OCI-LY7 (cell line): ENCODE measurements at regions not wholly inside any gene's neighbourhood (a gene's known extent, or its start where the extent isn't known, plus 50 kb on each side); places are given as distances from the start of the nearest gene placed in this dataset.

Experiments used
- BruUV-seq: library from RNA; stranded (reverse); fragments of 400-500 nt; replicated peaks from 2 replicates; lab custom pipeline; 2021; lab: Mats Ljungman, UMichigan
- CTCF ChIA-PET: fragments of 300-600 bp; sonication (Branson Sonifier 250); formaldehyde crosslinking; loops from one replicate; lab custom pipeline; 2022; ENCODE audit warnings: antibody characterized with exemption; ENCODE audit not compliant: unreplicated experiment; lab: Charles Lee
- POLR2A ChIA-PET: fragments of 300-600 bp; sonication (Branson Sonifier 250); formaldehyde crosslinking; loops from one replicate; lab custom pipeline; 2022; ENCODE audit warnings: antibody characterized with exemption; lab: Charles Lee
- DNase-seq: peaks from one replicate; pipeline ENCODE4 v3.0.0-alpha.2; 2015; ENCODE audit warnings: low spot score
- H2AFZ ChIP-seq: fragments of 200-600 bp; sonication (generic), shearing (Covaris generic); 2 replicates; pipeline ENCODE4 v1.6.1; 2014; ENCODE audit warnings: mild to moderate bottlenecking, antibody characterized with exemption, low read length, moderate library complexity
- H3K27ac ChIP-seq: fragments of 200-600 bp; sonication (generic); 2 replicates; pipeline ENCODE4 v1.5.1; 2014; ENCODE audit warnings: mixed run types, low read depth, mild to moderate bottlenecking, moderate library complexity, low read length, inconsistent platforms; ENCODE audit not compliant: poor library complexity, severe bottlenecking
- H3K36me3 ChIP-seq: fragments of 200-600 bp; sonication (generic); 2 replicates; pipeline ENCODE4 v1.6.1; 2014; ENCODE audit warnings: mild to moderate bottlenecking, antibody characterized with exemption, low read length, moderate library complexity, mixed read lengths; ENCODE audit not compliant: insufficient read depth
- H3K4me1 ChIP-seq: fragments of 200-600 bp; sonication (generic); 2 replicates; pipeline ENCODE4 v1.5.1; 2014; ENCODE audit warnings: mild to moderate bottlenecking, low read length; ENCODE audit not compliant: insufficient read depth, poor library complexity, severe bottlenecking
- H3K4me2 ChIP-seq: fragments of 200-600 bp; sonication (generic); 2 replicates; pipeline ENCODE4 v1.6.1; 2014; ENCODE audit warnings: mild to moderate bottlenecking, low read length
- H3K4me3 ChIP-seq: fragments of 200-600 bp; sonication (generic); 2 replicates; pipeline ENCODE4 v1.5.1; 2014; ENCODE audit warnings: mild to moderate bottlenecking, low read depth, low read length; ENCODE audit not compliant: poor library complexity, severe bottlenecking
- H3K79me2 ChIP-seq: fragments of 200-600 bp; sonication (generic); 2 replicates; pipeline ENCODE4 v1.6.1; 2016; ENCODE audit warnings: low read depth, mild to moderate bottlenecking, low read length, moderate library complexity, mixed read lengths; ENCODE audit not compliant: insufficient read depth
- H3K9me2 ChIP-seq: fragments of 200-600 bp; sonication (generic); 2 replicates; pipeline ENCODE4 v1.6.1; 2016; ENCODE audit warnings: mild to moderate bottlenecking, low read length, mixed read lengths; ENCODE audit not compliant: insufficient read depth
- H3K9me3 ChIP-seq: fragments of 200-600 bp; sonication (generic); 2 replicates; pipeline ENCODE4 v1.6.1; 2014; ENCODE audit warnings: mild to moderate bottlenecking, mixed run types, low read length, mixed read lengths
- H4K20me1 ChIP-seq: fragments of 200-600 bp; sonication (generic); 2 replicates; pipeline ENCODE4 v1.6.1; 2014; ENCODE audit warnings: mild to moderate bottlenecking, antibody characterized with exemption, low read length, moderate library complexity, mixed read lengths; ENCODE audit not compliant: insufficient read depth
- EZH2phosphoT487 ChIP-seq: fragments of 200-600 bp; sonication (generic); IDR thresholded peaks from 2 replicates; pipeline ENCODE4 v1.6.1; 2018; ENCODE audit warnings: low read depth, borderline replicate concordance, mild to moderate bottlenecking, mixed run types, antibody characterized with exemption, low read length, moderate library complexity, mixed read lengths
- intact Hi-C: fragments of 100-400 bp; cut with micrococcal nuclease; formaldehyde crosslinking; loops from one replicate; pipeline ENCODE4 v1.10.0; 2022; ENCODE audit not compliant: unreplicated experiment
- TF ChIP-seq, protein P1 (sequence below): fragments of 200-600 bp; sonication (generic); conservative IDR thresholded peaks from 2 replicates; pipeline ENCODE4 v1.5.1; 2014; ENCODE audit warnings: mild to moderate bottlenecking, antibody characterized with exemption, low read length, moderate library complexity, mixed read lengths

DNA sequence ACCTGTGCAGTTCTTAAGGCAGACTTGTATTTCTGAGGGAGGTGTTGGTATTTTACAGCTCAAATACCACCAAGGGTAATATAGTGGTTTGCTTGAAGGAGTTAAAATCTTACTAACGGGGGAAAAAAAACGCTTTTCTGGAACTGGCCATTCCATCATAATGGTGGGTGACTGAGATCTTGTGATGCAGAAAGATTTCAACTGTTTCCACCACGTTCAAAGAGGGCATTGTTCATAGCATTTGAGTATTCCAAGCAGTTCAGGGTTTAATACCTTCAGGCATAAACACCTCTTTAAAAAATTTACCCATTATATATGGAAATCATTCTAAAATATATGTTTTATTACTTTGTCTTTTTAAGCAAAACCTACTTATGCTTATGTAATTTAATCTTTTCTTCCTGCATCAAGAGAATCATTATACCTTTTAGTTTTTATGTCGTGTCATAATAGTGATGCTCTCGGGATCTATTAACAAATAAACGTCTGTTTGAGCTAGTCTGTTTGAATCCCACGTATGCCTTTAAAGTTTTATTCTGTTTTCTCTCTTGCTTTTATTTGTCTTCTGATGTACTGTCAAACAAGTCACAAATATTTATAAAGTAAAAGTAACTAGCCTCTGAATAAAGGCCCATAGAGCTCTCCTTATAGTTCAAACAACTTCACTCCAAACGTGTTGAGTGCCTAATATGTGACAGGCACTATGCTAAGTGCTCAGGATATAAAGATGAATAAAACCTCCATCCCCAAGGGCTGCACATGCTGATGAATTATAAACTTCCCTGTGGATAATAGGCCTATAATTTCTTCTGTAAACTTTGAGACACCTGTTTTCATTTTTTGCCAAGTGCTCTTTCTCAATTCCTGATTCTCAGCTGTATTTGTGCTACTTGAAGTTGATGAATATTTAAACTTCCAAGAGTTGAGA, 298.8 kb upstream of the FERMT1 start:
- ChIA-PET CTCF (no interaction called here), POLR2A (interaction anchor here (0.6 kb wide), 1 partner anchor 87 kb away, joined by 3 read pairs; no protein-coding TSS in a partner anchor)
- no peak for DNase-seq
- TF ChIP-seq EZH2phosphoT487: no peak
- TF ChIP-seq, protein P1, sequence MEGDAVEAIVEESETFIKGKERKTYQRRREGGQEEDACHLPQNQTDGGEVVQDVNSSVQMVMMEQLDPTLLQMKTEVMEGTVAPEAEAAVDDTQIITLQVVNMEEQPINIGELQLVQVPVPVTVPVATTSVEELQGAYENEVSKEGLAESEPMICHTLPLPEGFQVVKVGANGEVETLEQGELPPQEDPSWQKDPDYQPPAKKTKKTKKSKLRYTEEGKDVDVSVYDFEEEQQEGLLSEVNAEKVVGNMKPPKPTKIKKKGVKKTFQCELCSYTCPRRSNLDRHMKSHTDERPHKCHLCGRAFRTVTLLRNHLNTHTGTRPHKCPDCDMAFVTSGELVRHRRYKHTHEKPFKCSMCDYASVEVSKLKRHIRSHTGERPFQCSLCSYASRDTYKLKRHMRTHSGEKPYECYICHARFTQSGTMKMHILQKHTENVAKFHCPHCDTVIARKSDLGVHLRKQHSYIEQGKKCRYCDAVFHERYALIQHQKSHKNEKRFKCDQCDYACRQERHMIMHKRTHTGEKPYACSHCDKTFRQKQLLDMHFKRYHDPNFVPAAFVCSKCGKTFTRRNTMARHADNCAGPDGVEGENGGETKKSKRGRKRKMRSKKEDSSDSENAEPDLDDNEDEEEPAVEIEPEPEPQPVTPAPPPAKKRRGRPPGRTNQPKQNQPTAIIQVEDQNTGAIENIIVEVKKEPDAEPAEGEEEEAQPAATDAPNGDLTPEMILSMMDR: no peak
- no TSS peak for BruUV-seq
- Histone ChIP-seq H3K4me2 (no peak overlapping the region), H3K9me2 (no peaks in the 10 kb centered on the region), H3K79me2 (no peaks in the 10 kb centered on the region), H3K36me3 (no peaks in the 10 kb centered on the region), H2AFZ (no peak overlapping the region), H3K27ac (no peak overlapping the region), H4K20me1 (no peaks in the 10 kb centered on the region), H3K4me3 (no peak overlapping the region), H3K9me3 (no peaks in the 10 kb centered on the region), H3K4me1 (no peaks in the 10 kb centered on the region)
- intact Hi-C loops: no loop called here

DNA sequence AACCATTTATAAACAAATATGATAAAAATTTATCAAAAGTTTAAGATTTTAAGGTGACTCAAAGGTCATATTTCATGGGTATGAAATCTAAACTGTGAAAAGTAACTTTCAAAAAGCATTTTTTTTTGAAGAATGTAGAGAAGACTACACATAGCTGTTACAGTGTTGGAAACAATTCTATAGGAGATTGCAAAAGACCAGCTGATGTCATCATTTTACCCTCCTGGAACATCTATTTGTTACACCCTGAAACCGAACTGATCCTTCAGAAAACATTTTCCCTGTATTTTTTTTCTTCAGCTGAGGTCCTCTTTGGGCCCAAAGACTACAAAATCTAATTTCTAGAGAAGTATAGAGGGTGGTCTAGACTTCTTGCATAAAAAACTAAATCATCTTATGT, 297.5 kb upstream of the FERMT1 start:
- Histone ChIP-seq H3K27ac (no peak overlapping the region), H2AFZ (no peak overlapping the region), H3K36me3 (no peaks in the 10 kb centered on the region), H3K9me2 (no peaks in the 10 kb centered on the region), H4K20me1 (no peaks in the 10 kb centered on the region), H3K4me2 (no peak overlapping the region), H3K4me3 (no peak overlapping the region), H3K79me2 (no peaks in the 10 kb centered on the region), H3K4me1 (no peaks in the 10 kb centered on the region), H3K9me3 (no peaks in the 10 kb centered on the region)
- DNase-seq: no peak
- intact Hi-C loops: no loop called here
- no peak for TF ChIP-seq EZH2phosphoT487
- TF ChIP-seq, protein P1: no peak
- ChIA-PET CTCF (no interaction called here), POLR2A (no interaction called here)
- BruUV-seq: no TSS peak

DNA sequence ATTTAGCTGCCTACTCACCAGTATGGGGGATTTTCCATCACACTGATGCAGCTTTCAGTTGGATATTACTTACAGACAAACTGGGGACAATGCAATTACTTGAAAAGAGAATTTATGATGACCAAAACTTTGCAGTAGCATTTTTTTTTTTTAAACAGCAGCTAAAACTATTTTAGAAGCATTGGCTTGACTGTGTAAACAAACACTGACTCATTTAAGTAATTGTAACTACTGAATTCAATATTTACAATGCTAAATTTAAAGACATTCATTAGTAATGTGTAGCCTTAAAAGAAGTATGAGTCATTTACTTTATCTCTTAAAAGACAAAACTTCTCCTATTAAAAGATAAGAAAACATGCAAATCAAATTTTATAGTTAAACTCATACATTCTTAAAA, 295.9 kb upstream of the FERMT1 start:
- ChIA-PET CTCF (no interaction called here), POLR2A (interaction anchor here (0.6 to 0.7 kb wide), 2 partner anchors 34 to 54 kb away, joined by 3 to 4 read pairs; no protein-coding TSS in a partner anchor)
- Histone ChIP-seq H3K36me3 (no peaks in the 10 kb centered on the region), H3K27ac (no peak overlapping the region), H3K4me1 (no peaks in the 10 kb centered on the region), H4K20me1 (no peaks in the 10 kb centered on the region), H2AFZ (no peak overlapping the region), H3K79me2 (no peaks in the 10 kb centered on the region), H3K4me2 (no peak overlapping the region), H3K9me2 (no peaks in the 10 kb centered on the region), H3K9me3 (no peaks in the 10 kb centered on the region), H3K4me3 (no peak overlapping the region)
- DNase-seq: no peak
- no TSS peak for BruUV-seq
- TF ChIP-seq, protein P1: no peak
- no peak for TF ChIP-seq EZH2phosphoT487
- intact Hi-C loops: no loop called here
